IMR-90 (cell line): ENCODE measurements at regions not wholly inside any gene's neighbourhood (a gene's known extent, or its start where the extent isn't known, plus 50 kb on each side); places are given as distances from the start of the nearest gene placed in this dataset.

Experiments
- ATAC-seq: fragments of 200-7000 bp; cut with Tn5 transposase; 2 replicates; pipeline ENCODE4 v1.9.1; 2020; ENCODE audit warnings: low read depth, mild to moderate bottlenecking, moderate library complexity
- BruUV-seq: library from RNA; stranded (reverse); fragments of 400-500 nt; replicated peaks from 2 replicates; lab custom pipeline; 2021; lab: Mats Ljungman, UMichigan
- CTCF ChIA-PET: fragments of 300-600 bp; formaldehyde crosslinking; extraction: SDS; loops from one replicate; lab custom pipeline; 2021; ENCODE audit warnings: antibody characterized with exemption; lab: Yijun Ruan, JAX
- POLR2A ChIA-PET: fragments of 300-600 bp; sonication (Branson Sonifier 250); formaldehyde crosslinking; loops from one replicate; lab custom pipeline; 2022; ENCODE audit warnings: antibody characterized with exemption; ENCODE audit not compliant: unreplicated experiment; lab: Charles Lee
- DNase-seq: peaks from one replicate; pipeline ENCODE4 v3.0.0; 2013
- H2AFZ ChIP-seq: replicated peaks from 2 replicates; pipeline ENCODE3; 2013; ENCODE audit warnings: low read length, mild to moderate bottlenecking; ENCODE audit not compliant: poor library complexity
- H2AK5ac ChIP-seq: 2 replicates; pipeline ENCODE4 v1.6.1; 2013; ENCODE audit warnings: low read depth, low read length, inconsistent platforms
- H2AK9ac ChIP-seq: replicated peaks from 2 replicates; pipeline ENCODE3; 2013; ENCODE audit warnings: mild to moderate bottlenecking, low read depth, low read length, moderate library complexity; ENCODE audit not compliant: poor library complexity
- H2BK120ac ChIP-seq: 2 replicates; pipeline ENCODE4 v1.6.1; 2013; ENCODE audit warnings: low read depth, low read length, inconsistent platforms
- H2BK15ac ChIP-seq: 3 replicates; pipeline ENCODE4 v1.6.1; 2013; ENCODE audit warnings: low read depth, low read length, inconsistent platforms
- H2BK20ac ChIP-seq: 2 replicates; pipeline ENCODE4 v1.6.1; 2013; ENCODE audit warnings: low read depth, mild to moderate bottlenecking, inconsistent platforms, low read length, moderate library complexity
- H2BK5ac ChIP-seq: 2 replicates; pipeline ENCODE4 v1.6.1; 2013; ENCODE audit warnings: mild to moderate bottlenecking, low read depth, low read length, inconsistent platforms; ENCODE audit not compliant: poor library complexity, severe bottlenecking
- H3K14ac ChIP-seq: replicated peaks from 2 replicates; pipeline ENCODE4 v1.6.1; 2013; ENCODE audit warnings: low read depth, low read length, inconsistent platforms
- H3K18ac ChIP-seq: 2 replicates; pipeline ENCODE4 v1.6.1; 2013; ENCODE audit warnings: low read depth, low read length, control low read depth
- H3K23ac ChIP-seq: 2 replicates; pipeline ENCODE4 v1.6.1; 2013; ENCODE audit warnings: low read depth, low read length, inconsistent platforms
- H3K27ac ChIP-seq: 2 replicates; pipeline ENCODE4 v1.5.1; 2013; ENCODE audit warnings: mild to moderate bottlenecking, control low read depth, low read length; ENCODE audit not compliant: insufficient read depth
- H3K27me3 ChIP-seq: 2 replicates; pipeline ENCODE4 v1.6.1; 2013; ENCODE audit warnings: low read length; ENCODE audit not compliant: control insufficient read depth, insufficient read depth
- H3K36me3 ChIP-seq: 2 replicates; pipeline ENCODE4 v1.6.1; 2013; ENCODE audit warnings: low read length, mixed read lengths; ENCODE audit not compliant: control insufficient read depth, insufficient read depth
- H3K4ac ChIP-seq: 2 replicates; pipeline ENCODE4 v1.6.1; 2013; ENCODE audit warnings: low read depth, low read length, inconsistent platforms
- H3K4me1 ChIP-seq: 2 replicates; pipeline ENCODE4 v1.6.1; 2013; ENCODE audit warnings: low read length, mixed read lengths; ENCODE audit not compliant: control insufficient read depth, insufficient read depth
- H3K4me2 ChIP-seq: 2 replicates; pipeline ENCODE4 v1.6.1; 2013; ENCODE audit warnings: low read depth, mild to moderate bottlenecking, control low read depth, low read length, moderate library complexity
- H3K4me3 ChIP-seq: 2 replicates; pipeline ENCODE4 v1.5.1; 2013; ENCODE audit warnings: low read depth, mild to moderate bottlenecking, control low read depth, low read length, moderate library complexity; ENCODE audit not compliant: insufficient read depth
- H3K56ac ChIP-seq: 2 replicates; pipeline ENCODE4 v1.6.1; 2013; ENCODE audit warnings: low read length, inconsistent platforms; ENCODE audit not compliant: insufficient read depth; ENCODE audit errors: extremely low read depth
- H3K79me1 ChIP-seq, 2 experiments: 2 replicates each; pipeline ENCODE4 v1.6.1; 2013; ENCODE audit warnings: low read length in 2 of 2, inconsistent platforms in 1 of 2, low read depth in 1 of 2
- H3K9ac ChIP-seq: 2 replicates; pipeline ENCODE4 v1.6.1; 2013; ENCODE audit warnings: low read depth, low read length, control low read depth
- H3K9me1 ChIP-seq: 2 replicates; pipeline ENCODE4 v1.6.1; 2013; ENCODE audit warnings: low read length, inconsistent platforms; ENCODE audit not compliant: insufficient read depth
- H3K9me3 ChIP-seq: 2 replicates; pipeline ENCODE4 v1.6.1; 2013; ENCODE audit warnings: low read length; ENCODE audit not compliant: control insufficient read depth, insufficient read depth
- H4K20me1 ChIP-seq: 2 replicates; pipeline ENCODE4 v1.6.1; 2013; ENCODE audit warnings: low read length, inconsistent platforms; ENCODE audit not compliant: insufficient read depth
- H4K5ac ChIP-seq: 2 replicates; pipeline ENCODE4 v1.6.1; 2013; ENCODE audit warnings: mild to moderate bottlenecking, low read depth, low read length, control low read depth
- H4K8ac ChIP-seq, 2 experiments: 2 replicates each; pipeline ENCODE4 v1.6.1; 2013; ENCODE audit warnings: low read depth in 2 of 2, low read length in 2 of 2, control low read depth in 1 of 2, inconsistent platforms in 1 of 2
- H4K91ac ChIP-seq: 2 replicates; pipeline ENCODE4 v1.6.1; 2013; ENCODE audit warnings: low read depth, low read length, inconsistent platforms; ENCODE audit not compliant: insufficient read depth
- CEBPB ChIP-seq: IDR thresholded peaks from 2 replicates; pipeline ENCODE4 v1.6.1; 2012; ENCODE audit warnings: low read depth, low read length, improper control_type of control experiment
- MAFK ChIP-seq: IDR thresholded peaks from 2 replicates; pipeline ENCODE4 v1.6.1; 2012; ENCODE audit warnings: low read depth, low read length, improper control_type of control experiment
- MXI1 ChIP-seq: IDR thresholded peaks from 2 replicates; pipeline ENCODE4 v1.6.1; 2012; ENCODE audit warnings: low read depth, mild to moderate bottlenecking, low read length, moderate library complexity, borderline replicate concordance
- NFE2L2 ChIP-seq: fragments of 150-350 bp; IDR thresholded peaks from 2 replicates; pipeline ENCODE4 v1.6.1; 2016; ENCODE audit warnings: low read depth, mild to moderate bottlenecking, low read length
- POLR2A ChIP-seq: IDR thresholded peaks from 2 replicates; pipeline ENCODE4 v1.6.1; 2012; ENCODE audit warnings: mild to moderate bottlenecking, low read depth, low read length
- RAD21 ChIP-seq: IDR thresholded peaks from 2 replicates; pipeline ENCODE4 v1.6.1; 2012; ENCODE audit warnings: low read length, improper control_type of control experiment
- RCOR1 ChIP-seq: IDR thresholded peaks from 2 replicates; pipeline ENCODE4 v1.6.1; 2012; ENCODE audit warnings: mild to moderate bottlenecking, low read length, improper control_type of control experiment; ENCODE audit not compliant: insufficient replicate concordance
- RFX5 ChIP-seq: IDR thresholded peaks from 2 replicates; pipeline ENCODE4 v1.8.0; 2012; ENCODE audit warnings: low read depth, mild to moderate bottlenecking, low read length, moderate library complexity
- SMC3 ChIP-seq: fragments of 150-350 bp; IDR thresholded peaks from 2 replicates; pipeline ENCODE4 v1.6.1; 2016; ENCODE audit warnings: low read depth, mild to moderate bottlenecking, antibody characterized with exemption, low read length, moderate library complexity
- WGBS, 2 experiments: methylation state at CpG; one replicate each; pipeline versions ENCODE4 v1.1.5 to v1.1.7; 2013; ENCODE audit warnings: missing lambda C conversion rate in 2 of 2; ENCODE audit not compliant: insufficient read length in 1 of 2; ENCODE audit errors: extremely low coverage in 2 of 2; 5-methylcytosine and 5-hydroxymethylcytosine counted together
- dilution Hi-C: fragments of 300-500 bp; cut with HindIII; formaldehyde crosslinking; loops from one replicate; pipeline ENCODE4 v1.14.3; 2018; ENCODE audit warnings: low sequenced_read_pairs; ENCODE audit not compliant: unreplicated experiment
- in situ Hi-C: fragments of 300-500 bp; cut with MboI; formaldehyde crosslinking; loops from 3 replicates; pipeline ENCODE4 v1.14.3; 2019; ENCODE audit warnings: low sequenced_read_pairs, inconsistent platforms, mixed read lengths
- intact Hi-C: fragments of 100-400 bp; cut with micrococcal nuclease; formaldehyde crosslinking; loops from 2 replicates; pipeline ENCODE4 v1.10.0; 2022
- TF ChIP-seq, protein P1 (sequence below): conservative IDR thresholded peaks from 2 replicates; pipeline ENCODE4 v1.5.1; 2012; ENCODE audit warnings: mild to moderate bottlenecking, low read depth, low read length, improper control_type of control experiment
- TF ChIP-seq, protein P2 (sequence below): fragments of 150-350 bp; IDR thresholded peaks from 2 replicates; pipeline ENCODE4 v1.6.1; 2016; ENCODE audit warnings: low read depth, mild to moderate bottlenecking, low read length, moderate library complexity, borderline replicate concordance

DNA sequence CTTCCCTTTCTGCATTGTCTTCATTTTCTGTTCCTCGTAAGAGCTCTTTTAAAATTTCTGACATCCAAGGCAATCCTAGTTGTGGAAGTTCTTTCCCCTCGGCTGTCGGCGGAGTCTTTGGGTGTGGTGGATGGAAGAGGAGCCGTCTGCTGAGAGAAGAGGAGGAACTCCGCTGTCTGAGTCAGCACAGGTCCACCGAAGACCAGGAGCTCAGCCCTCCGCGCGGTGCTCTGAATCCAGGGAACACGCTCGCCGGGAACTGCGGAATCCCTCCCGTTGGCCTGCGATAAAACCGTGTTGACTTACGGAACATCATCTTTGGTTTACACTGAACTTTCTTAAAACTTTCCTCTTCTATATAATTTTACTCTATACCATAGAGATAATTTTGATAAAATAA is 100.7 kb upstream of the IRX4 start:
- Histone ChIP-seq H3K4ac (no peak overlapping the region), H3K27ac (no peak overlapping the region), H4K20me1 (no peaks in the 10 kb centered on the region), H2AK9ac (no peak overlapping the region), H3K14ac (no peak overlapping the region), H2BK120ac (no peak overlapping the region), H2BK20ac (no peak overlapping the region), H2AFZ (no peak overlapping the region), H3K27me3 (no peaks in the 10 kb centered on the region), H3K18ac (no peak overlapping the region), H3K4me1 (no peaks in the 10 kb centered on the region), H3K36me3 (no peaks in the 10 kb centered on the region), H4K91ac (no peak overlapping the region), H4K5ac (no peak overlapping the region), H3K9ac (no peak overlapping the region), H3K56ac (no peak overlapping the region), H3K23ac (no peak overlapping the region), H4K8ac (no peak overlapping the region), H2BK5ac (no peak overlapping the region), H3K9me1 (no peaks in the 10 kb centered on the region), H3K4me3 (no peak overlapping the region), H2AK5ac (no peak overlapping the region), H3K9me3 (no peaks in the 10 kb centered on the region; the same call in 1 of the 2 replicates), H3K79me1 (no peaks in the 10 kb centered on the region), H3K4me2 (no peak overlapping the region), H2BK15ac (no peak overlapping the region)
- dilution Hi-C loops, result no loop called here
- CTCF ChIA-PET, result no interaction called here
- no peak for DNase-seq
- BruUV-seq, result no TSS peak
- intact Hi-C loops, result no loop called here
- 93% methylated on average over 3 of the region's 18 CpGs; no CpG with 5 or more reads in 1 of the 2 experiments for WGBS, 2 experiments
- TF ChIP-seq, protein P1, sequence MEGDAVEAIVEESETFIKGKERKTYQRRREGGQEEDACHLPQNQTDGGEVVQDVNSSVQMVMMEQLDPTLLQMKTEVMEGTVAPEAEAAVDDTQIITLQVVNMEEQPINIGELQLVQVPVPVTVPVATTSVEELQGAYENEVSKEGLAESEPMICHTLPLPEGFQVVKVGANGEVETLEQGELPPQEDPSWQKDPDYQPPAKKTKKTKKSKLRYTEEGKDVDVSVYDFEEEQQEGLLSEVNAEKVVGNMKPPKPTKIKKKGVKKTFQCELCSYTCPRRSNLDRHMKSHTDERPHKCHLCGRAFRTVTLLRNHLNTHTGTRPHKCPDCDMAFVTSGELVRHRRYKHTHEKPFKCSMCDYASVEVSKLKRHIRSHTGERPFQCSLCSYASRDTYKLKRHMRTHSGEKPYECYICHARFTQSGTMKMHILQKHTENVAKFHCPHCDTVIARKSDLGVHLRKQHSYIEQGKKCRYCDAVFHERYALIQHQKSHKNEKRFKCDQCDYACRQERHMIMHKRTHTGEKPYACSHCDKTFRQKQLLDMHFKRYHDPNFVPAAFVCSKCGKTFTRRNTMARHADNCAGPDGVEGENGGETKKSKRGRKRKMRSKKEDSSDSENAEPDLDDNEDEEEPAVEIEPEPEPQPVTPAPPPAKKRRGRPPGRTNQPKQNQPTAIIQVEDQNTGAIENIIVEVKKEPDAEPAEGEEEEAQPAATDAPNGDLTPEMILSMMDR, result no peak
- no peak for TF ChIP-seq SMC3
- no peak for TF ChIP-seq POLR2A
- TF ChIP-seq, protein P2, sequence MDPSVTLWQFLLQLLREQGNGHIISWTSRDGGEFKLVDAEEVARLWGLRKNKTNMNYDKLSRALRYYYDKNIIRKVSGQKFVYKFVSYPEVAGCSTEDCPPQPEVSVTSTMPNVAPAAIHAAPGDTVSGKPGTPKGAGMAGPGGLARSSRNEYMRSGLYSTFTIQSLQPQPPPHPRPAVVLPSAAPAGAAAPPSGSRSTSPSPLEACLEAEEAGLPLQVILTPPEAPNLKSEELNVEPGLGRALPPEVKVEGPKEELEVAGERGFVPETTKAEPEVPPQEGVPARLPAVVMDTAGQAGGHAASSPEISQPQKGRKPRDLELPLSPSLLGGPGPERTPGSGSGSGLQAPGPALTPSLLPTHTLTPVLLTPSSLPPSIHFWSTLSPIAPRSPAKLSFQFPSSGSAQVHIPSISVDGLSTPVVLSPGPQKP, result no peak
- no peak for TF ChIP-seq RAD21
- TF ChIP-seq RCOR1, result no peak
- no peak for TF ChIP-seq MXI1
- TF ChIP-seq RFX5, result no peak
- no peak for TF ChIP-seq MAFK
- no peak for TF ChIP-seq CEBPB
- TF ChIP-seq NFE2L2, result no peak
- in situ Hi-C loops, result no loop called here
- POLR2A ChIA-PET, result no interaction called here
- no peak for ATAC-seq
